SIG-M5 treated with dmso at 0.1 percent for 504 hours (cell line): ENCODE measurements at regions not wholly inside any gene's neighbourhood (a gene's known extent, or its start where the extent isn't known, plus 50 kb on each side); places are given as distances from the start of the nearest gene placed in this dataset.
"Not testable (repeated sequence)": the region's sequence is repeated elsewhere in the genome, so short reads cannot be mapped to it uniquely, and the experiment has no call there.

ENCODE experiments used
- DNase-seq: peaks from one replicate; lab custom pipeline; 2025; ENCODE audit not compliant: unreplicated experiment; lab: John Stamatoyannopoulos, UW

GRCh38 chr1:60688221-60688620 lies 394.1 kb upstream of the NFIA start:
- DNase-seq = not testable (repeated sequence)

DNA sequence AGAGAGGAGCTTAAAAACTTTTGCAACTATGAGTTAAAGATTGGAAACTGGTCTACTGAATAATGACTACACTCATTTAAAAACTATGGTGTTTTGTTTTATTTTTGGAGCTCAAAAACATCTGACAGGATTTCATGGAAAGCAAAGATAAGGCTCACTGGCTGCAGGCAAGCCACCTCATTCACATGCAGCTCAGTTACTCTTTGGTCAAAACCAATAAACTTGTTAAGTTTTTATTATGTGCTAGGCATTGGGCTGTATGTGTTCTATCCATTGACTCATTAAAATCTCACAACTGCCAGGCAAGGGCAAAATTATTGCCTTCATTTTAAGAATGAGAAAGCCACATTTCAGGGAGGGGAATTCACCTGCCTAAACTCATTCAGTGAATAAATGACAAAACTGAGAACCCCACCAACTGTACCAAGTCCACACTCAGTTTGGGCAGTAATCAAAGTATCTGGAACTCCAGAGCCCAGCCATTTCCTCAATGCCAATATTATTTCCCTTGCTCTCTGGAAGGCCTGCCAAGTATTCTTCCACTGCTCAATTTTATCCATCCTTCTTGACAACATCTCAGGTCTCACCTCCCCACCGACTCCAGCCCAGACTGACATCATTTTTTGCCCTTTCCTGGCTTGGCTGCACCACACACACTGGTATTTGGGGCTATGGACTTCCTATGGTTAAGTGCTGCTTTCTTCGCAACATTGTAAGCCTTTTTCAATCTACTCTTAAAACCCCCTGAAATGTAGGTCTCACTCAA lies 401.1 kb upstream of the NFIA start:
- no peak for DNase-seq

DNA sequence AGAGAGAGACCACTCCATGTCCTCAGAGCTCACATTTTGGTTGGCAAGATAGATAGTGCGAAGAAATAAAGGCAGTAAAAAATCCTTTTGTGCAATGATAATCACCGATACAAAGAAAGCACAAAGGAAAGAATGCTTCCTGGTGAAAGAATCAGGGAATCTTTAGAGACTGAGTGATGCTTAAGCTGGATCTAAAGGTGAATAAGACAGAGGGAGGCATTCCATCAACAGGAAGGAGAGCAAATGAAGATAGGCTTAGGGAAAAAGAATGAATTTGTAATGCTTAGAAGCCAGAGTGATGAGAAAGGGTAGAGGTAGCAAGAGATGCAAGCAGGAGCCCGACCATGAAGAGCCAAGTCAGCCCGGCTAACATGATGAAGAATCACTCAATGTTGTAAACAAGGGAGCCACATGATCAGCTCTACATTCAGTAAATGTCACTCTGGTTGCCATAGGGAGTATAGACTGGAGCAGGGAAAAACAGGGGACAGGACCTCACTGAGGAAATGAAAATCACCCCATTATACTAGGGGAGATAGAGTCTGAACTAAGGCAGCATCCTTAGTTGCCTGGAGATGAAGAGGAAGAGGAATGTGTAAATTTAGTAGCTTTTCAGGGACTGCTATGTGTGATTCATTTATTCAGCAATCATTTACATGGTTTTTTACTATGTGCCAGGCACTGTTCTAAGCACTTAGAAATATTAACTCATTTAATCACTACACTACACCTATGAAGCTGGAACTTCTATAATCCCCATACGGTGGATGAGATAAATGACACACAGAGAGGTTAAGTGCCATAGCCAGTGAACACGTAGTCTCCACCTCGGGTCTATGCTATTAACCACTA lies 402.6 kb upstream of the NFIA start:
- DNase-seq = no peak

DNA sequence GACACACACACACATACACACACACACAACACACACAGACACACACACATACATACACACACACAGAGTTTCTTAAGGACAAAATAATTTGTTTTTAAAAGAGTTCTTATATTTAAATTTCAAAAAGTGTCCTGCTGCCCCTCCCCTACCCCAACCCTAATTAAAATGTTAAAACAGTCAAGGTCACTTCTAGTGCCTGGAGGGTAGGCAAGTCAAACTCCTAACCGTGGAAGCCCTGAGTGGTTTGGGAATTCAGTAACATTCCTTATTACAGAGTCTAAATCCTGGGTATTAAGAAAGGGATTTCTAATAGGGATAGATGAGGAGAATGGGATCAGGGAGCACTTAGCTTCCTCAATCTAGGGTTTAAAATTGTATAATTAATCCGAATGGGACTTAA lies 403.6 kb upstream of the NFIA start:
- DNase-seq = no peak

- DNase-seq = no peak
These were observed 404.0 kb upstream of the NFIA start for GRCh38 chr1:60678391-60678790.

- no peak for DNase-seq
These were observed 409.9 kb upstream of the NFIA start for GRCh38 chr1:60672449-60672848.

DNA sequence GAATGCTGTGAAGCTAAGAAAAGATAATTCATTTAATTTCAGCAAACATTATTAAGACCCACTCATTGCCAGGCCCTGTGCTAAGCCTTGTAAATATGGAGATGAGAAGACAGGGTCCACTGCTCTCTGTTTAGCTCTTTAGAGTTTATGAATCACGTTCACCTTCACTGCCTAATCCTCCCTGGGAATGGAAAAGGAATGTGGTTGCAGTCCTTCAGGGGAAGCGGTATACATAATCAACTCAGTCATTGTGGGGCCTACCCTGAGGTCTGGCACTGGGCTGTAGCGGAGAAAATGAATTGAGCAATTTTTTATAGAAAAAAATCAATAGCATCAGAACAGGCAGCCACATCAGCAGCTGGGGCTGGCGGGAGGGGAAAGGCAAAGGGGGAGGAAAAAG lies 412.1 kb upstream of the NFIA start:
- DNase-seq = no peak

- DNase-seq = no peak
These were observed 413.8 kb upstream of the NFIA start for GRCh38 chr1:60668585-60668984.

DNA sequence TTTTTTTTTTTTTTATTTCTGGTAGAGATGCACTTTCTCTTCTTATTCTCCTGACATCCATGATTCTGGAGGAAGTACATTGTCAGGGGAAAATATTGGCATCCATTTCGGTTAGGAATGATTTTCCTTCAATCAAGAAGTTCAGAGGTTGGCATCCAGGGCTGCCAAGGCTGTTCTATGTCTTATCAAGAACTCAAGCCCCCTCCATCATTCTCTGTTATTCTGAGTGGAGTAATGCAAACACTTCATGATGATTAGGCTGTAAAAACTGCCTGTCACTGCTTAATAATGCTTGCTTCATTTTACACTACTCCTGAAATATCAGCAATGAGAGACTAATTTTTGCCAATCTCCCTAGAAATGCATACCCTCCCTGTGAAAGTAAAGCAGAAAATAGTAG lies 417.1 kb upstream of the NFIA start:
- no peak for DNase-seq

GRCh38 chr1:60664086-60664625 lies 418.2 kb upstream of the NFIA start:
- no peak for DNase-seq

DNA sequence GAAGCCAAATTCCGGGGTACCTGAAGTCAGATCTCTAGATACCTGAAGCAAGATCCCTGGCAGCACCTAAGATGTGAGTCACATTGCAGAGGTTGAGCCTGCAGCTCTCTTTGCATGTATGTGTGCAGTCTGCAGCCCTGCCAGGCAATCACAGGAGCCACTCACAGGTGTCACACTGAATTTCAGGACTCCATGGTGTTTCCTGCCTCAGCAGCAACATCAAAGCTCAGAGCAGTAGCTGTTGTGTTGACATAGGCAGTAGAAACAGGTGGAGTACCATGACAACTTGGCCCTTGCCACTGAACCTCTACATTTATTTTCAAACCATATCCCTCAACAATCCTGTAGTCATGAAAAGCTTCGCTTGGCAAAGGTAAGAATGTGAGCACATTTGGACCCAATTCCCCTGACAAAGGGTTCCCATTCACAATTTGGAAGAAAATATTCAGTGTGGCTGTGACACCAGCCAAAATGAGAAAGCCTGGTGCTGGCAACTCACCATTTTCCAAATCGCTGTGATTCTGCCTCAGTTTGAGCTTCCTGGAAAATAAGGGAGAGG lies 419.8 kb upstream of the NFIA start:
- no peak for DNase-seq

- no peak for DNase-seq
These were observed 424.4 kb upstream of the NFIA start for GRCh38 chr1:60657926-60658325.

DNA sequence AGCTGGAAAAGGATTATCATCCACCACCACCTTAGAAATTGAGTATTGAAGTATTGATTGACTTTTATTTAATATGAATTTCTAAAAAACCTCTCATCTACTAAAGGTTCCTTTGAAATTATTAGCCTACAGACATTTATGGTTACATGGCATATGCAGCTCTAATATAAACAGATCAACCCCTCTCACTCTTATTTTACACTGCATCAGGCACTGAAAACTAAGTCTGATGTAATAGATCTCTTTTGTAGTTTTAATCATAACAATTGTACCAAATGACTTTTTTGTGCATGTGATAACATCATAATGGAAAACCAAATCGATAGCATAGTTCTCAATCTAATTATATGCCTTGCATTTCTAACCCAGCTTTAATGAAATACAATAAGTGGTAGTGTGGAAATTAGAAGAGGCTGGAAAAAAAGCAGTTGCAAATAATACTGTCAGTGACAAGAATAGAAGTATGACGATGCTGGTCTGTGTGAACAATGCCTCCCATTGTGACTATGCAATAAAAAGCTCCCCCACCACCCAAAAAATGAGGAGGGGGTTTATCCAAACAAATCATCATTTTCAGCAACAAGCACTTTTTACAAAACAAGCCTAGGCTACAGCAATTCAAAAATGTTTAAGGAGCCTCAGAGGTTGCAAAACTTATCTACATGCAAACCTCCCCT lies 426.5 kb upstream of the NFIA start:
- DNase-seq = no peak

- DNase-seq = not testable (repeated sequence)
These were observed 442.3 kb upstream of the NFIA start for GRCh38 chr1:60640033-60640551.

DNA sequence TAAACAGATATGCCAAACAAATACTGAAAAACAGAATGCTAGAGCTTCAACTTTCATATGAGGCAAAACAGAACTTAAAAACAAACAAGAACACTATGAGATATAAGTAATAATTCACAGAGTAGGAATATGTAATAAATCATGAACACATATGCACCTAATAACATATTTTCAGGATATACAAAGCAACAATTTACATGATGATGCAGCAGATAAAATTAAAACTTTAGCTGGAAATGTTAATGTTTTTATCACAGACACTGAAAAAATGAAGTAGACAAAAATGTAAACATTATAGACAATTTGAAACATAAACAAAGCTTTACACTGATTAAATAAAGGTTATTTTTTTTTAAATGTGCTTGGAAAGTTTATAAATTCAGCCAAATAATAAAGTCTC lies 443.1 kb upstream of the NFIA start:
- no peak for DNase-seq

- no peak for DNase-seq
These were observed 444.7 kb upstream of the NFIA start for GRCh38 chr1:60637651-60638050.

DNA sequence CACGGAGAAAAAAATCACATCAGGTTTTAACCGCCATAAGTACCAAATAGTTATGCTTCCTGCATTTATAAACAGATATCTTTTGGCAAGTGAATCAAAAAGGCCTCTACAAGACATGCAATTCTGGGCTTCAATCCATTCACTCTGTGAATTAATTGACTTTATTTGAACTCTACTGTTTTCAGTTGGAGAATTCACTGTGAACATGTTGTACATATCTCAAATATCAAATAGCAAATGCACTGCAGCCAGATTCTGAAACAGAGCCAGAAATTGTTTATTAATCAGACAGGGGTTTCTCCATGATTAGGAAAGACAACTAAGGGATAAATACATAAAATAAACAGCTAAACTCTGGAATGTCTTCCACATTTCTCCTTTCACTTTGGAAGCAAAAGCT lies 445.4 kb upstream of the NFIA start:
- DNase-seq = no peak

DNA sequence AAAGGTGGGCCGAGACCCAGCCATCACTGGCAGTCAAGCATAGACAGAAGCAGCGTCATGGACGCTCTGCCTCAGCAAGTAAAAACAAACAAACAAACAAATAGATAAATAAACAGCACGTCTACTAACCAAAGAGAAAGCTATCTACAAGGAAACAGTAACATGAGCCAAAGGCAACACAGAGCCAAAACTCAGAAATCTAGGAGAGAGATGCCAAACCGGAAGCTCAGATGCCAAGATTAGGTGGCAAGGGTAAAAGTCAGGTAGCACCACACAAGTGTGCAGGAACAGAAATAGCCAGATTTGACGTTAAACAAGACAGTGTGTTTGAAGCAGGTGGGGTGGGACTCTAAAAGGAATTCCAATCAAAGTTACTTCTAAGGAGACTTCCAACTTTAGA lies 448.3 kb upstream of the NFIA start:
- no peak for DNase-seq

GRCh38 chr1:60622486-60622885 lies 459.9 kb upstream of the NFIA start:
- DNase-seq = no peak

- DNase-seq = no peak
These were observed 461.0 kb upstream of the NFIA start for GRCh38 chr1:60621368-60621851.

GRCh38 chr1:60620087-60620486 lies 462.3 kb upstream of the NFIA start:
- DNase-seq = no peak
